OCI-LY7 (cell line): ENCODE measurements at regions not wholly inside any gene's neighbourhood (a gene's known extent, or its start where the extent isn't known, plus 50 kb on each side); places are given as distances from the start of the nearest gene placed in this dataset.

ENCODE experiments used
- EZH2phosphoT487 ChIP-seq: fragments of 200-600 bp; sonication (generic); IDR thresholded peaks from 2 replicates; pipeline ENCODE4 v1.6.1; 2018; ENCODE audit warnings: low read depth, borderline replicate concordance, mild to moderate bottlenecking, mixed run types, antibody characterized with exemption, low read length, moderate library complexity, mixed read lengths
- TF ChIP-seq, protein P1 (sequence below): fragments of 200-600 bp; sonication (generic); conservative IDR thresholded peaks from 2 replicates; pipeline ENCODE4 v1.5.1; 2014; ENCODE audit warnings: mild to moderate bottlenecking, antibody characterized with exemption, low read length, moderate library complexity, mixed read lengths

DNA sequence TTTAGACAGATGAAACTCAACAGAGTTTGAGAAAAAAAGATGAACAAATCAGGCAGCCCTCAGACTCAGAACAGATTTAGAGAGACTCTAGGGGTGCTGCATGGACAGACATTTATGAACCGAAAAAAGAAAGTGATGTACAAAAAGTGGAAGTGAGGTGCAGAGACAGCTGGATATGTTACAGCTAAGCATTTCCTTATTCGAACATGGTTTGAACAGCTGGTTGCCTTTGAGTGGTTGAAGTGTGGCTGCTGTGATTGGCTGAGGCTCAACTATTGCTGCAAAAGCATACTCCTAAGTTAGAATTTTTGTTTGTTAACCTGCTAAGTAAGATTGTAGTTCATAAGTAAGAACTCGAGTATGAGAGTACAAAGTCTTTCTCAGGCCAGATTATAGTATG, 331.5 kb upstream of the PABPC4L start:
- TF ChIP-seq, protein P1, sequence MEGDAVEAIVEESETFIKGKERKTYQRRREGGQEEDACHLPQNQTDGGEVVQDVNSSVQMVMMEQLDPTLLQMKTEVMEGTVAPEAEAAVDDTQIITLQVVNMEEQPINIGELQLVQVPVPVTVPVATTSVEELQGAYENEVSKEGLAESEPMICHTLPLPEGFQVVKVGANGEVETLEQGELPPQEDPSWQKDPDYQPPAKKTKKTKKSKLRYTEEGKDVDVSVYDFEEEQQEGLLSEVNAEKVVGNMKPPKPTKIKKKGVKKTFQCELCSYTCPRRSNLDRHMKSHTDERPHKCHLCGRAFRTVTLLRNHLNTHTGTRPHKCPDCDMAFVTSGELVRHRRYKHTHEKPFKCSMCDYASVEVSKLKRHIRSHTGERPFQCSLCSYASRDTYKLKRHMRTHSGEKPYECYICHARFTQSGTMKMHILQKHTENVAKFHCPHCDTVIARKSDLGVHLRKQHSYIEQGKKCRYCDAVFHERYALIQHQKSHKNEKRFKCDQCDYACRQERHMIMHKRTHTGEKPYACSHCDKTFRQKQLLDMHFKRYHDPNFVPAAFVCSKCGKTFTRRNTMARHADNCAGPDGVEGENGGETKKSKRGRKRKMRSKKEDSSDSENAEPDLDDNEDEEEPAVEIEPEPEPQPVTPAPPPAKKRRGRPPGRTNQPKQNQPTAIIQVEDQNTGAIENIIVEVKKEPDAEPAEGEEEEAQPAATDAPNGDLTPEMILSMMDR, result no peak
- TF ChIP-seq EZH2phosphoT487, result no peak
